HepG2 (cell line): ENCODE measurements at regions not wholly inside any gene's neighbourhood (a gene's known extent, or its start where the extent isn't known, plus 50 kb on each side); places are given as distances from the start of the nearest gene placed in this dataset.

Experiments
- GATAD2A ChIP-seq: IDR thresholded peaks from 2 replicates; pipeline ENCODE4 v1.6.1; 2016
- HDAC6 ChIP-seq: fragments of 200-600 bp; sonication (generic); IDR thresholded peaks from 2 replicates; pipeline ENCODE4 v1.7.0; 2017; ENCODE audit warnings: mild to moderate bottlenecking, antibody characterized with exemption, low read length, low read depth
- NFIB ChIP-seq: sonication (generic); formaldehyde crosslinking; IDR thresholded peaks from 2 replicates; pipeline ENCODE4 v1.9.0; 2021; ENCODE audit warnings: missing genetic modification reagents, mild to moderate bottlenecking, borderline replicate concordance
- RBM39 ChIP-seq: fragments of 200-400 bp; formaldehyde crosslinking; IDR thresholded peaks from one replicate; pipeline ENCODE4 v1.6.1; 2018; ENCODE audit warnings: antibody characterized with exemption, mild to moderate bottlenecking, low read depth, low read length; ENCODE audit not compliant: poor library complexity, severe bottlenecking
- RCOR2 ChIP-seq: IDR thresholded peaks from 2 replicates; pipeline ENCODE4 v1.6.1; 2016; ENCODE audit warnings: missing biosample characterization, missing genetic modification reagents
- STAG1 ChIP-seq: sonication (generic); formaldehyde crosslinking; IDR thresholded peaks from 2 replicates; pipeline ENCODE4 v1.4.0; 2020; ENCODE audit warnings: missing genetic modification reagents
- TAF1 ChIP-seq: sonication (generic); formaldehyde crosslinking; IDR thresholded peaks from 2 replicates; pipeline ENCODE4 v1.4.0; 2020; ENCODE audit warnings: missing genetic modification reagents
- TCF12 ChIP-seq, 2 experiments: fragments of 450-650 bp in 1 of 2; sonication (generic) in 1 of 2; formaldehyde crosslinking in 1 of 2; IDR thresholded peaks; 2 replicates each; pipeline versions ENCODE4 v1.6.1 to v1.8.0; 2017 to 2022; ENCODE audit warnings: antibody characterized with exemption in 1 of 2, mild to moderate bottlenecking in 1 of 2, missing genetic modification reagents in 1 of 2, moderate library complexity in 1 of 2
- ZNF790 ChIP-seq: sonication (generic); formaldehyde crosslinking; IDR thresholded peaks from 2 replicates; pipeline ENCODE4 v1.8.0; 2022; ENCODE audit warnings: missing genetic modification reagents, mild to moderate bottlenecking, borderline replicate concordance
- ZNF83 ChIP-seq: sonication (generic); formaldehyde crosslinking; IDR thresholded peaks from 2 replicates; pipeline ENCODE4 v1.4.0; 2020; ENCODE audit warnings: missing genetic modification reagents, mild to moderate bottlenecking, borderline replicate concordance
- TF ChIP-seq, protein P1 (sequence below): sonication (generic); formaldehyde crosslinking; IDR thresholded peaks from 2 replicates; pipeline ENCODE4 v1.5.0; 2020; ENCODE audit warnings: missing genetic modification reagents
- TF ChIP-seq, protein P2 (sequence below): sonication (generic); formaldehyde crosslinking; IDR thresholded peaks from 2 replicates; pipeline ENCODE4 v1.5.0; 2020; ENCODE audit warnings: missing genetic modification reagents, mild to moderate bottlenecking, borderline replicate concordance
- TF ChIP-seq, protein P3 (sequence below): sonication (generic); formaldehyde crosslinking; IDR thresholded peaks from 2 replicates; pipeline ENCODE4 v1.4.0; 2020; ENCODE audit warnings: mild to moderate bottlenecking, missing genetic modification reagents
- TF ChIP-seq, protein P4 (sequence below): sonication (generic); formaldehyde crosslinking; IDR thresholded peaks from 2 replicates; pipeline ENCODE4 v1.4.0; 2020; ENCODE audit warnings: missing genetic modification reagents, borderline replicate concordance
- TF ChIP-seq, protein P5 (sequence below): sonication (generic); formaldehyde crosslinking; conservative IDR thresholded peaks from 2 replicates; pipeline ENCODE4 v1.8.0; 2022; ENCODE audit warnings: missing genetic modification reagents
- TF ChIP-seq, protein P6 (sequence below): sonication (generic); formaldehyde crosslinking; IDR thresholded peaks from 2 replicates; pipeline ENCODE4 v1.4.0; 2020; ENCODE audit warnings: missing genetic modification reagents

DNA sequence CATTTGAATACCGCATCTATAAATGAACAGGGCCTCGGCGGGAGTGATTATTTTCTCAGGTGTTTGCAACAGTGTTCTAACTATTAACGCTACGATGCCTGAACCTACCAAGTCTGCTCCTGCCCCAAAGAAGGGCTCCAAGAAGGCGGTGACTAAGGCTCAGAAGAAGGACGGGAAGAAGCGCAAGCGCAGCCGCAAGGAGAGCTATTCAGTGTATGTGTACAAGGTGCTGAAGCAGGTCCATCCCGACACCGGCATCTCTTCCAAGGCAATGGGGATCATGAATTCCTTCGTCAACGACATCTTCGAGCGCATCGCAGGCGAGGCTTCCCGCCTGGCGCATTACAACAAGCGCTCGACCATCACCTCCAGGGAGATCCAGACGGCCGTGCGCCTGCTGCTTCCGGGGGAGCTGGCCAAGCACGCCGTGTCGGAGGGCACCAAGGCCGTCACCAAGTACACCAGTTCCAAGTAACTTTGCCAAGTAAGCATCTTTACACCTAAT, 70.9 kb downstream of the HFE start (continued):
- TF ChIP-seq, protein P1, sequence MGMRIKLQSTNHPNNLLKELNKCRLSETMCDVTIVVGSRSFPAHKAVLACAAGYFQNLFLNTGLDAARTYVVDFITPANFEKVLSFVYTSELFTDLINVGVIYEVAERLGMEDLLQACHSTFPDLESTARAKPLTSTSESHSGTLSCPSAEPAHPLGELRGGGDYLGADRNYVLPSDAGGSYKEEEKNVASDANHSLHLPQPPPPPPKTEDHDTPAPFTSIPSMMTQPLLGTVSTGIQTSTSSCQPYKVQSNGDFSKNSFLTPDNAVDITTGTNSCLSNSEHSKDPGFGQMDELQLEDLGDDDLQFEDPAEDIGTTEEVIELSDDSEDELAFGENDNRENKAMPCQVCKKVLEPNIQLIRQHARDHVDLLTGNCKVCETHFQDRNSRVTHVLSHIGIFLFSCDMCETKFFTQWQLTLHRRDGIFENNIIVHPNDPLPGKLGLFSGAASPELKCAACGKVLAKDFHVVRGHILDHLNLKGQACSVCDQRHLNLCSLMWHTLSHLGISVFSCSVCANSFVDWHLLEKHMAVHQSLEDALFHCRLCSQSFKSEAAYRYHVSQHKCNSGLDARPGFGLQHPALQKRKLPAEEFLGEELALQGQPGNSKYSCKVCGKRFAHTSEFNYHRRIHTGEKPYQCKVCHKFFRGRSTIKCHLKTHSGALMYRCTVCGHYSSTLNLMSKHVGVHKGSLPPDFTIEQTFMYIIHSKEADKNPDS (CRISPR knock-in tag), result 0 out of 2 replicates have a peak, but pooled peaks have one; percentile 74
- TF ChIP-seq STAG1 (CRISPR knock-in tag) (peak; percentile 13; the same call in 1 of the 2 replicates), RBM39 (peak; percentile 53), GATAD2A (CRISPR knock-in tag) (no peak), HDAC6 (peak; percentile 53; the same call in 1 of the 2 replicates), ZNF790 (CRISPR knock-in tag) (no peak; the same call in 1 of the 2 replicates), TCF12 (IDR thresholded peaks at IDR 0.05) (no peak), TCF12 (CRISPR knock-in tag; IDR thresholded peaks at IDR 0.05) (peak; percentile 78), NFIB (no peak), RCOR2 (CRISPR knock-in tag) (peak; percentile 68), TAF1 (CRISPR knock-in tag) (peak; percentile 83), ZNF83 (no peak)
- TF ChIP-seq, protein P2, sequence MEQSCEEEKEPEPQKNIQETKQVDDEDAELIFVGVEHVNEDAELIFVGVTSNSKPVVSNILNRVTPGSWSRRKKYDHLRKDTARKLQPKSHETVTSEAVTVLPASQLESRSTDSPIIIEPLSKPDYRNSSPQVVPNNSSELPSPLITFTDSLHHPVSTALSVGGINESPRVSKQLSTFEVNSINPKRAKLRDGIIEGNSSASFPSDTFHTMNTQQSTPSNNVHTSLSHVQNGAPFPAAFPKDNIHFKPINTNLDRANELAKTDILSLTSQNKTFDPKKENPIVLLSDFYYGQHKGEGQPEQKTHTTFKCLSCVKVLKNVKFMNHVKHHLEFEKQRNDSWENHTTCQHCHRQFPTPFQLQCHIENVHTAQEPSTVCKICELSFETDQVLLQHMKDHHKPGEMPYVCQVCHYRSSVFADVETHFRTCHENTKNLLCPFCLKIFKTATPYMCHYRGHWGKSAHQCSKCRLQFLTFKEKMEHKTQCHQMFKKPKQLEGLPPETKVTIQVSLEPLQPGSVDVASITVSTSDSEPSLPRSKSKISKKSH (CRISPR knock-in tag), result peak; percentile 62; the same call in 1 of the 2 replicates
- TF ChIP-seq, protein P3, sequence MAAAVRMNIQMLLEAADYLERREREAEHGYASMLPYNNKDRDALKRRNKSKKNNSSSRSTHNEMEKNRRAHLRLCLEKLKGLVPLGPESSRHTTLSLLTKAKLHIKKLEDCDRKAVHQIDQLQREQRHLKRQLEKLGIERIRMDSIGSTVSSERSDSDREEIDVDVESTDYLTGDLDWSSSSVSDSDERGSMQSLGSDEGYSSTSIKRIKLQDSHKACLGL (CRISPR knock-in tag), result no peak; the same call in 1 of the 2 replicates
- TF ChIP-seq, protein P4, sequence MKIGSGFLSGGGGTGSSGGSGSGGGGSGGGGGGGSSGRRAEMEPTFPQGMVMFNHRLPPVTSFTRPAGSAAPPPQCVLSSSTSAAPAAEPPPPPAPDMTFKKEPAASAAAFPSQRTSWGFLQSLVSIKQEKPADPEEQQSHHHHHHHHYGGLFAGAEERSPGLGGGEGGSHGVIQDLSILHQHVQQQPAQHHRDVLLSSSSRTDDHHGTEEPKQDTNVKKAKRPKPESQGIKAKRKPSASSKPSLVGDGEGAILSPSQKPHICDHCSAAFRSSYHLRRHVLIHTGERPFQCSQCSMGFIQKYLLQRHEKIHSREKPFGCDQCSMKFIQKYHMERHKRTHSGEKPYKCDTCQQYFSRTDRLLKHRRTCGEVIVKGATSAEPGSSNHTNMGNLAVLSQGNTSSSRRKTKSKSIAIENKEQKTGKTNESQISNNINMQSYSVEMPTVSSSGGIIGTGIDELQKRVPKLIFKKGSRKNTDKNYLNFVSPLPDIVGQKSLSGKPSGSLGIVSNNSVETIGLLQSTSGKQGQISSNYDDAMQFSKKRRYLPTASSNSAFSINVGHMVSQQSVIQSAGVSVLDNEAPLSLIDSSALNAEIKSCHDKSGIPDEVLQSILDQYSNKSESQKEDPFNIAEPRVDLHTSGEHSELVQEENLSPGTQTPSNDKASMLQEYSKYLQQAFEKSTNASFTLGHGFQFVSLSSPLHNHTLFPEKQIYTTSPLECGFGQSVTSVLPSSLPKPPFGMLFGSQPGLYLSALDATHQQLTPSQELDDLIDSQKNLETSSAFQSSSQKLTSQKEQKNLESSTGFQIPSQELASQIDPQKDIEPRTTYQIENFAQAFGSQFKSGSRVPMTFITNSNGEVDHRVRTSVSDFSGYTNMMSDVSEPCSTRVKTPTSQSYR (CRISPR knock-in tag), result no peak
- TF ChIP-seq, protein P5, sequence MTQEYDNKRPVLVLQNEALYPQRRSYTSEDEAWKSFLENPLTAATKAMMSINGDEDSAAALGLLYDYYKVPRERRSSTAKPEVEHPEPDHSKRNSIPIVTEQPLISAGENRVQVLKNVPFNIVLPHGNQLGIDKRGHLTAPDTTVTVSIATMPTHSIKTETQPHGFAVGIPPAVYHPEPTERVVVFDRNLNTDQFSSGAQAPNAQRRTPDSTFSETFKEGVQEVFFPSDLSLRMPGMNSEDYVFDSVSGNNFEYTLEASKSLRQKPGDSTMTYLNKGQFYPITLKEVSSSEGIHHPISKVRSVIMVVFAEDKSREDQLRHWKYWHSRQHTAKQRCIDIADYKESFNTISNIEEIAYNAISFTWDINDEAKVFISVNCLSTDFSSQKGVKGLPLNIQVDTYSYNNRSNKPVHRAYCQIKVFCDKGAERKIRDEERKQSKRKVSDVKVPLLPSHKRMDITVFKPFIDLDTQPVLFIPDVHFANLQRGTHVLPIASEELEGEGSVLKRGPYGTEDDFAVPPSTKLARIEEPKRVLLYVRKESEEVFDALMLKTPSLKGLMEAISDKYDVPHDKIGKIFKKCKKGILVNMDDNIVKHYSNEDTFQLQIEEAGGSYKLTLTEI (CRISPR knock-in tag), result no peak
- TF ChIP-seq, protein P6, sequence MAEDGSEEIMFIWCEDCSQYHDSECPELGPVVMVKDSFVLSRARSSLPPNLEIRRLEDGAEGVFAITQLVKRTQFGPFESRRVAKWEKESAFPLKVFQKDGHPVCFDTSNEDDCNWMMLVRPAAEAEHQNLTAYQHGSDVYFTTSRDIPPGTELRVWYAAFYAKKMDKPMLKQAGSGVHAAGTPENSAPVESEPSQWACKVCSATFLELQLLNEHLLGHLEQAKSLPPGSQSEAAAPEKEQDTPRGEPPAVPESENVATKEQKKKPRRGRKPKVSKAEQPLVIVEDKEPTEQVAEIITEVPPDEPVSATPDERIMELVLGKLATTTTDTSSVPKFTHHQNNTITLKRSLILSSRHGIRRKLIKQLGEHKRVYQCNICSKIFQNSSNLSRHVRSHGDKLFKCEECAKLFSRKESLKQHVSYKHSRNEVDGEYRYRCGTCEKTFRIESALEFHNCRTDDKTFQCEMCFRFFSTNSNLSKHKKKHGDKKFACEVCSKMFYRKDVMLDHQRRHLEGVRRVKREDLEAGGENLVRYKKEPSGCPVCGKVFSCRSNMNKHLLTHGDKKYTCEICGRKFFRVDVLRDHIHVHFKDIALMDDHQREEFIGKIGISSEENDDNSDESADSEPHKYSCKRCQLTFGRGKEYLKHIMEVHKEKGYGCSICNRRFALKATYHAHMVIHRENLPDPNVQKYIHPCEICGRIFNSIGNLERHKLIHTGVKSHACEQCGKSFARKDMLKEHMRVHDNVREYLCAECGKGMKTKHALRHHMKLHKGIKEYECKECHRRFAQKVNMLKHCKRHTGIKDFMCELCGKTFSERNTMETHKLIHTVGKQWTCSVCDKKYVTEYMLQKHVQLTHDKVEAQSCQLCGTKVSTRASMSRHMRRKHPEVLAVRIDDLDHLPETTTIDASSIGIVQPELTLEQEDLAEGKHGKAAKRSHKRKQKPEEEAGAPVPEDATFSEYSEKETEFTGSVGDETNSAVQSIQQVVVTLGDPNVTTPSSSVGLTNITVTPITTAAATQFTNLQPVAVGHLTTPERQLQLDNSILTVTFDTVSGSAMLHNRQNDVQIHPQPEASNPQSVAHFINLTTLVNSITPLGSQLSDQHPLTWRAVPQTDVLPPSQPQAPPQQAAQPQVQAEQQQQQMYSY, result no peak; the same call in 1 of the 2 replicates
